Suprapubic skin (tissue), 3 donors: ENCODE measurements at regions not wholly inside any gene's neighbourhood (a gene's known extent, or its start where the extent isn't known, plus 50 kb on each side); places are given as distances from the start of the nearest gene placed in this dataset.

Source experiments
- CTCF ChIP-seq, 2 donors: fragments of 200-600 bp in 1 of 2; fragments of 450-650 bp in 1 of 2; sonication (generic) in 1 of 2; IDR thresholded peaks; one replicate each; pipeline ENCODE4 v1.5.1; 2016 to 2019; ENCODE audit warnings: antibody characterized with exemption in 2 of 2, mild to moderate bottlenecking in 1 of 2, moderate library complexity in 1 of 2
- POLR2AphosphoS5 ChIP-seq, 3 donors: sonication (generic); formaldehyde crosslinking; IDR thresholded peaks; one replicate each; pipeline ENCODE4 v1.6.1; 2017; ENCODE audit warnings: antibody characterized with exemption in 3 of 3

- TF ChIP-seq CTCF (IDR thresholded peaks at IDR 0.05) (no peak), POLR2AphosphoS5 (IDR thresholded peaks at IDR 0.05) (no peak)
Measured at GRCh38 chr3:106860182-106860581, 517.1 kb upstream of the CCDC54 start.
